CD4-positive, alpha-beta T cell treated with Interleukin-6 for 4 hours (primary cell): ENCODE measurements at regions not wholly inside any gene's neighbourhood (a gene's known extent, or its start where the extent isn't known, plus 50 kb on each side); places are given as distances from the start of the nearest gene placed in this dataset.

Experiments
- DNase-seq: peaks from one replicate; pipeline ENCODE4 v3.0.0-alpha.2; 2020; ENCODE audit warnings: mixed read lengths

DNA sequence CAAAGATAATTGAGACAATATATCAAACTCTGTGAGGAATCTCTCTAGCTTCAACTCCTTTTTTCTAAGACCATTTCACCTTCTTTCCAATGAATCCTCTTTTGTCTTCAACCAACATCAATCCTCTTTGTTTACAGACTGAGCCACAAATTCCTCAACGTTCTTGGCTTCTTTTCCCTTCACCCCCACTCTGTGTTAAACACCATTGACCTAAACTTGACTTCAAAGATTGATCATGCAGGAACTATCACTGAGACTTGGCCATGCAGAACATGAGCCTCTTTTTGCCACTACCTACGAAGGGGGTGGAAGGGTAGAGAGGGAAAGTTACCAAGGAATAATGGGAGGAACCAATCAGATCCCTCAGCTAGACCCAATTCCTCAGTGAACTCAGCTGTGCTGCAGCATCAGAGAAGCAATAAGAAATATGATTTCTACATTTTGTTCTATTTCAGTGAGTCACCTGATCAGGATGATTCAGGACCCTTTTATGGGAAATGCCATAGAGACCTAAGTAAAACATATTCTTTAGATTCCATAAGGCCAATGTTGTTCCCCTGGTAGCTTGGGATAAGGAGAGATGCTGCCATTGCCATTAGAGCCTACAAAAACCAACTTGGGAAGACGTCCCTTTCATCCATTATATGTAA is 187.7 kb upstream of the RGMB start:
- DNase-seq = no peak

DNA sequence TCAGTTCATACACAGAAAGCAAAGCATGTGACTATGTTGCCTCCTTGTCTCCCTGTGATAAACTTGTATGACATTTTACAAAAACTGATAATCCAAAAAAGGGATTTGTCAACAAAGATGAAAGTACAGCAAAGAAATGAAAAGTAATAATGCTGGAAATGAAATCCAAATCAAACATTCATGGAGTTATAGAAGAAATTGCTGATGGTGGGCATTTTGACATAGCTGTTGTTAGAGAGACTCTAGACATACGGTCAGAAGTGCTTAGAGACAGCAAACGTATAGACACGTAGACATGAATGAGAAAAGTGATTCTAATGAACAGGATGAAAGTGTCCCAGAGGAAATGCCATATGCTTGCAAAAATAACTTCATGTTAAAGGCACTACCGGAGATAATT is 186.9 kb upstream of the RGMB start:
- no peak for DNase-seq

DNA sequence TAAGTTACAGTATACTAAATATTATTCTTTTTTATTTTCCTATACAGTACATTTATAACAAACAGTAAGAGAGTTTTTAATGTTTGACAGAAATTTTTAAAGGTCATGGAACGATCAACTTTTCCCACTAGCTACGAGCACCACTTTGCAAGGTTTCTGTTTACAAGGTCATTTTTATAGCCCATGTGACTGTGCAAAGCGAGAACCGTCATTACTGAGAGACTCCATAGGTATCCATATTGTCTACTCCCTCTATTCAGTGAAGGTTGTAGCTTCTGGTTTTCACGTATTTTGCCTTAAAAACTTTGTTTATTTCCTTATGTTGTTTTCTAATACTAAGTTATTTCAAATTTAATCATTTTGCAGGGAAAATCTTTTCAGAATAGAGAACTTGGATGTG is 186.3 kb upstream of the RGMB start:
- DNase-seq = no peak

DNA sequence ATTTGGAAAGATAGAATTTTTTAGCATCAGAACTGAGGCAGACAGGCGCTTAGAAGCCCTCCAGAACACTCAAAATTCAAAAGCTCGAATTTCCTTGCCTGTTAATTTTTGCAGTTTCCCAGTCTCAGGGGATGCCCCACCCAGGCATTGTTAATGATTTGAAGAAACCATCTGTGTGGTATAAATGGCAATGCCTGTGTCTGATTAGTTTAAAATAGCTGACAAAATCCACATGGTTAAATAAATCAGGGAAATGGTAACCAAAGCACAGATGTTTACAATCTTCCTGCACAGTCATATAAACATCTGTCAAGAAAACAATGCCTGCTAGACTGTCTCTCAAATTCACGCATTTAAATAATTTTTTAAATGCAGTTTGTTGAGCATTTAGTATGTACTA is 185.2 kb upstream of the RGMB start:
- no peak for DNase-seq

DNA sequence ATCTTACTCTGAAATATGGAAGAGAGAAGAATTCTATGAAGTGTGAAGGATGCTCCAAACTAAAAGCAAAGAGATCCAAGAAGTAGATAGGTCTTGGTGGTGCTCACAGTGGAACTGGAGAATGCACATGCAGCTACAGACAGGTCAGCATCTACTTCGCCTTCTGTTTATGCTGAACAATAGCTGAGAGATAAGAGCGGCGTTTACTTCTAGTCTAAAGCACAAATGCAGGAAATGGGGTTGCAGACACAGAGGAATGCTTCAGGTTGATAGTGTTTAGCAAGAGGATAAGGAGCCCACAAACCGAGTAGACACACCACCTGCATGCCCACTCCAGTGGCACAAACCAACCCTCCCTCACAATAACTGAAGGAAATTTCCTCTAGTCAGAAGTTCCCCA is 180.0 kb upstream of the RGMB start:
- no peak for DNase-seq

DNA sequence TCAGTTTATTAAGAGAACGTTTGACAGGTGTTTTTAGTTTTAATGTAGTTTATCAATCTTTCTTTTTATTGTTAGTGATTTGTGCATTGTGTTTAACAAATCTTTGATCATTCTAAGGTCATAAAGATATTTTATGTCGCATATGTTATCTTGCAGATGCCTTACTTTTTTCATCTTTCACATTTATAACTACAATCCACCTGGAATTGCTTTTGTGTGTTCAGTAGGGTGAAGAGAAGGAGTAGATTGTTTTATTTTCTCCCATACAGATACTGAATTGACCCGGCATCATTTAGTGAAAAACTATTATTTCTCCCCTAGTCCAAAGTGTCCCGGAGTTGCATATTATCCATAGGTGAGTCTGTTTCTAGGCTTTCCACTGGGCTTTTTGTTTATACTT is 179.4 kb upstream of the RGMB start:
- no peak for DNase-seq

DNA sequence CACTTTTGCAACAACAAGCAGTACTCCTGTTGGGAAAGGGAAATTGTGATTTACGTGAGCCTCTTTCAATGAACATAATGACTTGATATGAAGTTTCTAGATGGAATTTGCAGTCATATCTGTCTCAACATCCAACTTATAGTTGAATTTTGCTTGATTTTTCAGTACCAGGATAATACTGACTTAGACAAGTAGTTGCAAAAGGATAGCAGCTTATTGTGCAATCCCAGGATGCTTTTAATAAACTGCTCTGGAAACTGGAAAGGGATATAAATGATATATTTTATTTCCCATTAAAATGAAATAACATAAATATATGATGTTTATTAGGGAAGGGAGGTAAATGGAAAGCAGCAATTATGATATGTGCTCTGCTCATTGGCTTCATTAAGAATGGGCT is 174.4 kb upstream of the RGMB start:
- no peak for DNase-seq

DNA sequence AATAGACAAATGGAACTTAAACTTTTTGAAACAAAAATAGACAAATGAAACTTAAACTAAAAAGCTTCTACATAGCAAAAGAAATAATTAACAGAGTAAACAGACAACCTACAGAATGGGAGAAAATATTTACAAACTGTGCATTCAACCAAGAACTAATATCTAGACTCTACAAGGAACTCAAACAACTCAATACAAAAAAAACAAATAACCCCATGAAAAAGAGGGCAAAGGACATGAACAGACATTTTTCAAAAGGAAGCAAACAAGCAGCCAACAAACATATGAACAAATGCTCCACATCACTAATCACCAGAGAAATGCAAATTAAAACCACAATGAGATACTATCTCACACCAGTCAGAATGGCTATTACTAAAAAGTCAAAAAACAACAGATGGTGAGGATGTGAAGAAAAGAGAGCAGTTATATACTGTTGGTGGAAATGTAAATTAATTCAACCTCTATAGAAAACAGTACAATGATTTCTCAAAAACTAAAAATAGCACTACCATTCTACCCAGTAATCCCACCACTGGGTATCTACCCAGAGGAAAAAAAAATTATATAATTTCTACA is 170.8 kb upstream of the RGMB start:
- no peak for DNase-seq

DNA sequence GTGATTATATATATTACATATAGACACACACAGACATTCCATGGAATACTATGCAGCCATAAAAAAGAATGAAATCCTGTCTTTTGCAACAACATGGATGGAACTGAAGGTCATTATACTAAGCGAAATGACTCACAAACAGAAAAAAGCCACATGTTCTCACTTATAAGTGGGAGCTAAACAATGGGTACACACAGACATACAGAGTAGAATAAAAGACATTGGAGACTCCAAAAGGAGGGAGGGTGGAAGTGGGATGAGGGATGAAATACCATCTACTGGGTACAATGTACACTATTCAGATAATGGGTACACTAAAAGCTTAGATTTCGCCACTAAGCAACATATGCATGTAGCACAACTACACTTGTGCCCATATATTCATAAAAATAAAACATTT is 170.0 kb upstream of the RGMB start:
- DNase-seq = no peak

DNA sequence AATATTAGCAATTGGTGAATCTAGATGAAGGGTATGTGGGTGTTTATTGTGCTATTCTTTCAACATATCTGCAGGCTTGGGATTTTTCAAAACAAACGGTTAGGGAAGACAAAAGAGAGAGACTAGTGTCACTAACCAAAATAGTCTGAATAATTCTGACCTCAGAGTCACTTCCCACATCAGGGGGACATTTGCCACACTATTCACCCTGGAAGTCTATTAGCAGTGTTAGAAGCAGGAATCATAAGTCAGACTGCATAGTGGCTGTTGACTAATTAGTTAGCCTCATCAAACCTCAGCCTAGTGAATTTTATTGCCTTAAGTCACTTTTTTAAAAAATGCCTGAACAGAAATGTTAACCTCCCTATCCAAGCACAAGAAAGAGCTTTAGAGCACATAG is 169.2 kb upstream of the RGMB start:
- DNase-seq = no peak

DNA sequence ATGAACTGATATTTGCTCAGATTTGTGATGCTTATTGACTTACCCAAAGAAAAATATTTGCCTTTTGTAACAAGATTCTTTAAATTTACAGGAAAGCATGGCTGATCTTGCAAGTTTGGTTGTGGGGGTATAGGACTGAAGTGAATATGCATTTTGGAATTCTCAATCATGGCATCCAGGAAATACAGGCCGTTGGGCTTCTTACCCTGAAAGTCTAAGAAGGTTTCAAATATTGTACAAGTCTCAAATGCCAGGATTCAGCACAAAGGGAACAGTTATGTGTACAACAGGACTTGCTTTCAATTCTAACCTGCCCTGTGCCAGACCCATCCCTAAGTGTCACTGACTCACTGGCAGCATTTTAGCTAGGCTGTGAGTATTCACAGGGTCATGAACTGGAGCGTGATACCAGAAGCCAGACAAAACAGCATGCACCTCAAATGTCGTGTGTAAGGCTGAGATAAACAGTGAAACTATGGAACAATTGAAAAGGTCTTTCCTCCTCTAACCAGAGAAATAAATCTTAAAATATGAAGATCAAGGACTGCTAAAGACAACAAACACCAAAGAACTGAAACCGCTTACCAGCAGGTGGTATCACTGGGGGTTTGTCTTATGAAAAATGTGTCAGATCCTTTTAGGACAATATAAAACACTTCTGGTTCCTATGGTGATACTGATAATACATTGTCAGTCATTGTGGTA is 168.6 kb upstream of the RGMB start:
- DNase-seq = no peak

DNA sequence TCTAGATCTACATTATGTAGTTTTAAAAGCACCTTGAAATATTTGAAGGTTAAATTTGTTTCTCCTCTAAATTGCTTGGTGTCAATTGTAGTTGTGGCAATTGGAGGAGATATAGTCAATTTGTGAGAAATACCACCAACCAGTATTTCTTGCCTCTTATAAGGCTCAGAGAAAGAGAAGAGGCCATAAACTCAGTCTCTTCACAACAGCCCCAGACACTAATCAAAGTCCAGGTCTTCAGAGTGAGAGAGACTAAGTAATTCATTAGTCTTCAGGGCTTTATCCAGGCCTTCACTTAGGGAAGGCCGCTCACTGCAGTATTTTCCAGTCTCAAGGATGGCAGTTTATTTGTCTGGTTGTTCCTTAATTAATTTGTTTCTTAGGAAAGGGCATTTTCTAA is 168.0 kb upstream of the RGMB start:
- no peak for DNase-seq

DNA sequence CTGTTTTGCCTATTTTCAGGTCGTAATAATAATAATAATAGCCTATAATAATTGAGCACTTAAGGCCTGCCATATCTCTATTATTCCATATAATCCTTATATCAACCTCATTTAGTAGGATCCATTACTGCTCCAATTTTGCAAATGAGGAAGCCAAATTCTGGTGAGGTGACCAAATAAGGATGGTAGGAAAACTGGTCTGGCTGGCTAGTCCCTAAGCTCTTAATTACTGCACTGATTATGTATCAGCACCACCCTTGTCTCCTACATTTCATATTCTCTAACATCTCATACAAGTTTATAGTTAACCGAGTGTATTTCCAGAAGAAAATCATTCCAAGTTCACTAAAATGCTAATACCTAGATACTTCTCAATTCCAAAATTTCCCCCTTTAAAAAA is 166.5 kb upstream of the RGMB start:
- no peak for DNase-seq

DNA sequence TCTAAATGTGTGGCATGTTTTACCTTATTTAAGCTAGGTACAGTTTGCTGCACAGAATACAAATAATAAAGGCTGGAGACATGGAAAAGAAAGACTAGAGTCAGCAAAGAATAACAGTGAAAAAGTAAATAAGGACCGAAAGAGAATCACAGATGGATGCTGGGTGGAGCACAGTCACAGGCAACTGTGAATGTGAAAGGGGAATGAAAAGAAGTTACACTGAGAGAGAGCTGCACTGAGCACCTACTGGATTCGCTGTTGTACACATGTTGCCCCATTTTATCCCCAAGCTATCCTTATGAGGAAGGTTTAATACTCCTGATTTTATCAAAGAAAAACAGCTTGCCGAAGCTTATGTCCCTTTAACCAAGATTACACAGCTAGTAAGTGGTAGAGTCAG is 165.4 kb upstream of the RGMB start:
- DNase-seq = no peak

DNA sequence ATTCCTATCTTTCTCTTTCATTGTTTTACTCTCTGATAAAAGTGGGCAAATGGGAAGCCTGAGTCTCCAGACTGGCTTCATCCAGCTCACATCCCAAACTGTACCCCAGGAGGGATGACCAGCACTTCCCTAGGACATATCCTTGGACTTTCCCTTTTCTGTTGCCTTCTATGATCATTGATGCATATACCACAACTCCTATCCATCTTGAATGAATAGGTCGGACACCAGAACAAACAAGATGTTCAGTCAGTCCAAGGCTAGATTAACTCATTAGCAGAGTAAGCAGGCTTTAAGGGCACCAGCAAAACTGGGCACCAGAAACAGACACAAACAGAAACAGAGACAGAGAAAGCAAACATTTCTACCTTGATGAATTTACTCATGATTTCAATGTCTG is 159.1 kb upstream of the RGMB start:
- DNase-seq = no peak

DNA sequence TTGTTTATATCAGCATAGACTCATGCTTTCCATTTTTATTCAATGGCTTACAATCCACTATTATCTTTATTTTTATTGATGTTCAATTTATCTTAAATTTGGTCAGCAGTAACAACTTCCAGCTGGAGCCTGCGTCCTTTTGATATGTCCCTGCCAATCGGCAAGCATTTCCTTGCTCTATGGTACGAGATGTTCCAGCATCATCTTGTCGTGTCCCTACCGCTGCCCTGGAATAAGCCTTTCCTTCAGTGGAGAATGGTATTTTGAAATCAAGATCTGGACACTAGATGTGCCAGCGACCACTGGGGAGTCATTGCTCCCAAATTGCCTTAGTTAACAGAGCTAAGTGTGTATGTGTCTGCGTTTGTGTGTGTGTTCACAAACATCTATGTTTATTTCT is 151.6 kb upstream of the RGMB start:
- DNase-seq = no peak

DNA sequence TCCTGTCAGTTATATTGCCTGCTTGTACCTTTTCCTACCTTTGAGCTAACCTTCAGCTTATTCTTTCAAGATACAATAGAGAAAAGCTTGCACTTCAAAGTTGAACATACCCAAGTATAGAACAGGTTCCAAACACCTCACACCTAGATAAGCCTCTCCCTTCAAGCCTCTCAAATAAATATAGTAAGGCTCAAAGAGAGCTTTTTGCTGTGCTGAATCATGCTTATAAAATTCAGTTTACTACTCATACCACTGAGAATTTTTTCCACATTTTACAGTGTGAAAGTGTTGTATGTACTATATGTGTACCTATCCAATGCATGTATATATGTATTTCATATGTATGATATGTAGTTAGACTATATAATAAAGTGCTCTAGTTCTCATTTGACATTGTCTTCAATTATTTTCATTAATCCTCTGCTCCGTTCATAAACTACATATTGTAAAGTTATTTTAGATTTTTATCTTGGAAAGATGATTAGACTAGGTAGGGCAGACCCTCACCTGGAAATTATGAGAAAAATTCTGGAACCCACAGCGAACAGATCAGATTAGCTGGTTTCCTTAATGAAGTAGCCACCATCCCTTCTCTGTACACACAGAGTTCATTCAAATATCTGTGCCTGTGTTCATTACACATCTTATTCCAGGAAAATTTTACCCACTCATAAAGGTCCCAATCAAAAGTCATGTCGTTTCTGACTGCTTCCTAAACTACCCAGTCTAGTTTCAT is 149.2 kb upstream of the RGMB start:
- no peak for DNase-seq

DNA sequence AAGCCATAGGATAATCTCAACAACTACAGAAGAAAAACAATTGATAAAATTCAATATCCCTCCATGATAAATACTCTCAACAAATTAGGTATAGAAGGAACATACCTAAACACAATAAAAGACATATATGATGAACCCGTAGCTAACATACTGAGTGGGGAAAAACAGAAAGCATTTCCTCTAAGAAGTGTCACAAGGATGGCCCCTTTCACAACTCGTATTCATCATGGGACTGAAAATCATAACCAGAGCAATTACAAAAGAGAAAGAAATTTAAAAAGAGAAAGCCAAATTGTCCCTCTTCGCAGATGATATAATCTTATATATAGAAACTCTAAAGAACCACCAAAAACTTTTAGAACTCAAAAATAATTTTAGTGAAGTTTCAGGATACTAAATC is 146.3 kb upstream of the RGMB start:
- DNase-seq = no peak

DNA sequence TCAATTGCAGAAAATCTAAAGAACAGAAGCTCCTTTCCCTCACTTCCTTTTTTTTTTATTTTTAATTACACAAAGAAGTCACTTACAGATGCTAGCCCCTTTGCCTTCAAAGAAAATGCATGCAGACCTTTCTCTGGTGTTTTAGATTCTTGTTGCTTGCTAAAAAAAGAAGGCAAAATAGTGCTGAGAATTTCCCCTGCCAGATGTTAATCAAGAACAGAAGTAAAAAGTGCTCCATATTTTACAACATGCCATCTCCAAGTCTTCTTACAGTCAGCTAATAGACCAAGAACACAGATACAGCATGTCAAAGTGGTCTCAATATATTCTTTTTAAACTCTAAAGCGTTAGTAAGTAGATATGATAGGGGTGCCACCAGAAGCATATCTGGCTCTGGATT is 142.8 kb upstream of the RGMB start:
- no peak for DNase-seq

DNA sequence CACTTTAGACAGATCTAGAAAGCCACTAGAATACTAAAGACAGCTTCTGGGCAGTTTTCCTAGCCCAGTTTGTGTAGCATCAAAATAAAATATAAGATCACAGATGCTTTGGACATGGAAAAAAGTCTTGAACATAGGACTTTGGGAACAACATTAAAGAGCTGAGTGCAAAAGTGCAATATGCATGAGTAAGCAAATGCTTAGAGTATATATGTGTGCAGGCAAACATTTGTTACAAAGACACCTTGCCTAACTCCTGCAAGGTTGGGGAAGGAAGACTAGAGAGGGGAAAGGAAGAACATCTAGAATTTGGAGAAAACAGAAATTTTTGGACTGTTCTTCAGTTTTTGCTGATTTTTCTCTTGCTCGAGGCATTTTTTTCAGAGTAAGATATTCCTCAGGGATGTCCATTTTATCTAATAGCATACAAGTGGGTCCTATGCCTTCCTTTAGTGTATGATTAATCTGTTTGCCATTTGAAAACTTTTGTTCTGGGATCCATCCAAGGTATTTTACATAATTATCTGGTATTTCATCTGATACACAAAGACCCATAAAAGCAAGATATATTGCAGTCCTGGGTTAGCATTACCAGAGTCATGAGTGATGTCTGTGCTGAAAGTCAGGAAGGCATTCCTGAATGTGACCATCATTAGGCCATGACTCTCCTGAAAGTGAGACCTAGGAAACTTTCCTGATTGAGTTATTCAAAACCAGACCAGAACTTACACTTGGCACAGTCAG is 142.0 kb upstream of the RGMB start:
- DNase-seq = no peak

DNA sequence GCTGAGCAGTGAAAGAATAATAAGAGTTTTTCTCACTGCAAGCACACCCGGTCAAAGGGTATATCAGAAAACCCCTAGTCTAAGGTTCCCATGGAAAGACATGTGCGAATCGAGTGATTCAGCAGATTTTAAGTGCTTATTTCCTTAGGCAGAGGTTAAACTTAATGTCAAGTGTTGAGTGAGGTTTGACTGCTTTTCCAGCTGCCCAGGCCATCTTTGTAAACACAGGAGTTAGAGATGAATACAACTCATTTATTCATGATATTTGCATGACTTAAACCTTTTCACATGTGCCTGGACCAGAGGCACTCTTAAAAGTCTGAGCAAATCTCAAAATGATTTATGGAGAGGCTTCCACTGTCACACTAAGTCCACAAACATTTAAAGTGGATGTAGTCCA is 137.8 kb upstream of the RGMB start:
- no peak for DNase-seq

DNA sequence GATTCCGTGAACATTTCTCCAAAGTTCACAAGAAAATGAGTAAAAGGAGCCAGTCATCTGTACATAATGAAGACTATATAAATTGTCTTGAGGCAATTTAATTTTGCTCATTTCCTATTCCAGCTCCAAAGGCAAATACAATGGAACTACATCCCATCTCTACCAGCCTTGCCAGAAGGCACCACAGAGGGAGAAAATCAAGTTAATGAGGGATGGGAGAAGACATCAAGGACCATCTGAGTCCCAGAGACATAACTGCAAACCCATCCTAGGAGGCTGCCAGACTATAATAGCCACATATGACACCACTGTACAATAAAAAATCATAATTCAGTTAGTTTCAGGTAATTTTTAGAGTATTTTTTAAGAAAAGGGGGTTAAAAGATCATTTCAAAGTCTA is 136.3 kb upstream of the RGMB start:
- no peak for DNase-seq

DNA sequence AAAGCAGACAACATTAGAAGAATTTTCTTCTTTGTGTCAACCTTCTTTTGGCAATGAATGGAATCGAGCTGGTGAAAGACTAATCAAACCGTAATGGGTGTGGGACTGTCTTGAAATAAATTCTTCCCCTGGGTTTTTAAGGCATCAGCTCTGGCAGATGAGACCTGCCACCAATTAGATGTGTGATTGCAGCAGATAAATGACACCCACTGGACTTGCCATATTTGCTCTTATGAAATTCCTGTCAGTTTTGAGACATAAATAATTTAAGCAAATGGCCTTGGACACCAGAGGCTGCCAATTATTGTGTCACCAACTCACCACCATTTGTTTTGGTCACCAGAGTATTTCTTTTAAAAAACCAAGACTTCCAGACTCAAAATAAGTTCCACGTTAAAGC is 135.9 kb upstream of the RGMB start:
- DNase-seq = no peak
